A549 (cell line): ENCODE measurements at regions not wholly inside any gene's neighbourhood (a gene's known extent, or its start where the extent isn't known, plus 50 kb on each side); places are given as distances from the start of the nearest gene placed in this dataset.

ENCODE experiments used
- BHLHE40 ChIP-seq: IDR thresholded peaks from 2 replicates; pipeline ENCODE4 v1.6.1; 2012; ENCODE audit warnings: low read depth, low read length, inconsistent platforms
- CBX2 ChIP-seq: fragments of 200-600 bp; sonication (generic); IDR thresholded peaks from 2 replicates; pipeline ENCODE4 v1.6.1; 2016; ENCODE audit warnings: low read depth, mild to moderate bottlenecking, borderline replicate concordance
- CEBPB ChIP-seq, 2 experiments: fragments of >200 bp in 1 of 2; sonication (Bioruptor Twin) in 1 of 2; formaldehyde crosslinking in 1 of 2; IDR thresholded peaks; 2 replicates each; pipeline ENCODE4 v1.6.1; 2012 to 2016
- CHD2 ChIP-seq: fragments of 150-350 bp; IDR thresholded peaks from 2 replicates; pipeline ENCODE4 v1.6.1; 2014; ENCODE audit warnings: low read length; ENCODE audit not compliant: partially characterized antibody
- EHF ChIP-seq: fragments of 250-450 bp; sonication (Bioruptor Pico); IDR thresholded peaks from 2 replicates; pipeline ENCODE4 v1.5.0; 2020; ENCODE audit warnings: mild to moderate bottlenecking
- EHMT2 ChIP-seq: fragments of 200-600 bp; sonication (generic); IDR thresholded peaks from 2 replicates; pipeline ENCODE4 v1.6.1; 2016; ENCODE audit warnings: antibody characterized with exemption, low read depth, mild to moderate bottlenecking, moderate library complexity
- ESRRA ChIP-seq: fragments of 150-350 bp; IDR thresholded peaks from 2 replicates; pipeline ENCODE4 v1.6.1; 2014; ENCODE audit warnings: mild to moderate bottlenecking, low read length, borderline replicate concordance
- FOSL2 ChIP-seq, 2 experiments: fragments of 450-650 bp in 1 of 2; fragments of >200 bp in 1 of 2; sonication (Bioruptor Twin) in 1 of 2; formaldehyde crosslinking; IDR thresholded peaks; 2 replicates each; pipeline versions ENCODE4 v1.5.0 to v1.6.1; 2016 to 2020; ENCODE audit warnings: mild to moderate bottlenecking in 1 of 2, moderate library complexity in 1 of 2
- FOXS1 ChIP-seq: fragments of 250-450 bp; sonication (Bioruptor Pico); IDR thresholded peaks from 2 replicates; pipeline ENCODE4 v1.5.0; 2020; ENCODE audit warnings: mild to moderate bottlenecking, moderate library complexity
- GATA3 ChIP-seq: IDR thresholded peaks from 2 replicates; pipeline ENCODE4 v1.6.1; 2012; ENCODE audit warnings: borderline replicate concordance
- HOXA7 ChIP-seq: fragments of 250-450 bp; sonication (Bioruptor Pico); IDR thresholded peaks from 2 replicates; pipeline ENCODE4 v1.5.0; 2020; ENCODE audit warnings: mild to moderate bottlenecking, moderate library complexity
- HOXB13 ChIP-seq: fragments of 250-450 bp; sonication (Bioruptor Pico); IDR thresholded peaks from 2 replicates; pipeline ENCODE4 v1.5.0; 2020; ENCODE audit warnings: low read depth, mild to moderate bottlenecking, moderate library complexity
- HOXB5 ChIP-seq: fragments of 250-450 bp; sonication (Bioruptor Pico); IDR thresholded peaks from 2 replicates; pipeline ENCODE4 v1.5.0; 2020; ENCODE audit warnings: mild to moderate bottlenecking, moderate library complexity
- JUNB ChIP-seq: fragments of >200 bp; sonication (Bioruptor Twin); formaldehyde crosslinking; IDR thresholded peaks from 2 replicates; pipeline ENCODE4 v1.6.1; 2016
- KDM5A ChIP-seq: fragments of 200-600 bp; sonication (generic); IDR thresholded peaks from 2 replicates; pipeline ENCODE4 v1.6.1; 2016; ENCODE audit warnings: antibody characterized with exemption, mild to moderate bottlenecking
- MAFK ChIP-seq: fragments of 450-650 bp; IDR thresholded peaks from 2 replicates; pipeline ENCODE4 v1.6.1; 2014; ENCODE audit not compliant: partially characterized antibody
- MAZ ChIP-seq: fragments of 150-350 bp; IDR thresholded peaks from 2 replicates; pipeline ENCODE4 v1.6.1; 2014; ENCODE audit warnings: antibody characterized with exemption, low read depth, low read length, borderline replicate concordance
- MYC ChIP-seq: IDR thresholded peaks from 2 replicates; pipeline ENCODE4 v1.6.1; 2012; ENCODE audit warnings: mild to moderate bottlenecking, inconsistent platforms, low read length, improper control_type of control experiment, borderline replicate concordance
- NFE2L2 ChIP-seq: fragments of 150-350 bp; conservative IDR thresholded peaks from 2 replicates; pipeline ENCODE4 v1.6.1; 2014; ENCODE audit warnings: low read length
- NPAS2 ChIP-seq: fragments of 250-450 bp; sonication (Bioruptor Pico); IDR thresholded peaks from 2 replicates; pipeline ENCODE4 v1.8.0; 2022; ENCODE audit warnings: mild to moderate bottlenecking, moderate library complexity, borderline replicate concordance
- PHF8 ChIP-seq: fragments of 200-600 bp; sonication (generic); IDR thresholded peaks from 2 replicates; pipeline ENCODE4 v1.6.1; 2016; ENCODE audit warnings: low read depth, mild to moderate bottlenecking, antibody characterized with exemption, moderate library complexity, borderline replicate concordance
- POLR2A ChIP-seq: IDR thresholded peaks from 2 replicates; pipeline ENCODE4 v1.6.1; 2012; ENCODE audit warnings: mild to moderate bottlenecking, low read length
- RAD21 ChIP-seq, 2 experiments: fragments of >200 bp in 1 of 2; sonication (Bioruptor Twin) in 1 of 2; formaldehyde crosslinking in 1 of 2; IDR thresholded peaks in 1 of 2; conservative IDR thresholded peaks in 1 of 2; 2 replicates in 1 of 2; 3 replicates in 1 of 2; pipeline ENCODE4 v1.6.1; 2012 to 2018; ENCODE audit warnings: inconsistent platforms in 1 of 2
- RARB ChIP-seq: fragments of 250-450 bp; sonication (Bioruptor Pico); IDR thresholded peaks from 2 replicates; pipeline ENCODE4 v1.8.0; 2021; ENCODE audit warnings: mild to moderate bottlenecking, moderate library complexity
- RCOR1 ChIP-seq: fragments of 150-350 bp; IDR thresholded peaks from 2 replicates; pipeline ENCODE4 v1.6.1; 2014; ENCODE audit warnings: antibody characterized with exemption, low read length, low read depth
- RNF2 ChIP-seq: fragments of 200-600 bp; sonication (generic); IDR thresholded peaks from 2 replicates; pipeline ENCODE4 v1.6.1; 2016; ENCODE audit warnings: low read depth, mild to moderate bottlenecking, antibody characterized with exemption, moderate library complexity, borderline replicate concordance
- TFCP2L1 ChIP-seq: fragments of 250-450 bp; sonication (Bioruptor Pico); IDR thresholded peaks from 2 replicates; pipeline ENCODE4 v1.5.0; 2021; ENCODE audit warnings: mild to moderate bottlenecking
- TP53 ChIP-seq: fragments of 250-450 bp; sonication (Bioruptor Pico); IDR thresholded peaks from 2 replicates; pipeline ENCODE4 v1.5.0; 2021; ENCODE audit warnings: mild to moderate bottlenecking, moderate library complexity
- ZC3H11A ChIP-seq: fragments of 450-650 bp; IDR thresholded peaks from 2 replicates; pipeline ENCODE4 v1.6.1; 2014; ENCODE audit warnings: antibody characterized with exemption, mild to moderate bottlenecking
- ZFP36 ChIP-seq: fragments of 450-650 bp; IDR thresholded peaks from 2 replicates; pipeline ENCODE4 v1.6.1; 2014; ENCODE audit warnings: borderline replicate concordance; ENCODE audit not compliant: partially characterized antibody
- TF ChIP-seq, protein P1 (sequence below): IDR thresholded peaks from 2 replicates; pipeline ENCODE4 v1.6.1; 2012; ENCODE audit warnings: low read depth, borderline replicate concordance
- TF ChIP-seq, protein P2 (sequence below): fragments of 450-650 bp; IDR thresholded peaks from 2 replicates; pipeline ENCODE4 v1.6.1; 2014; ENCODE audit warnings: antibody characterized with exemption
- TF ChIP-seq, protein P3 (sequence below): fragments of 150-350 bp; IDR thresholded peaks from 2 replicates; pipeline ENCODE4 v1.6.1; 2014; ENCODE audit warnings: low read depth, mild to moderate bottlenecking, low read length
- TF ChIP-seq, protein P4 (sequence below): fragments of >200 bp; sonication (Bioruptor Twin); formaldehyde crosslinking; IDR thresholded peaks from 2 replicates; pipeline ENCODE4 v1.6.1; 2016
- TF ChIP-seq, protein P5 (sequence below): IDR thresholded peaks from 2 replicates; pipeline ENCODE4 v1.6.1; 2012
- TF ChIP-seq, protein P6 (sequence below): fragments of 250-450 bp; sonication (Bioruptor Pico); IDR thresholded peaks from 2 replicates; pipeline ENCODE4 v1.5.0; 2020; ENCODE audit warnings: low read depth, mild to moderate bottlenecking, moderate library complexity

DNA sequence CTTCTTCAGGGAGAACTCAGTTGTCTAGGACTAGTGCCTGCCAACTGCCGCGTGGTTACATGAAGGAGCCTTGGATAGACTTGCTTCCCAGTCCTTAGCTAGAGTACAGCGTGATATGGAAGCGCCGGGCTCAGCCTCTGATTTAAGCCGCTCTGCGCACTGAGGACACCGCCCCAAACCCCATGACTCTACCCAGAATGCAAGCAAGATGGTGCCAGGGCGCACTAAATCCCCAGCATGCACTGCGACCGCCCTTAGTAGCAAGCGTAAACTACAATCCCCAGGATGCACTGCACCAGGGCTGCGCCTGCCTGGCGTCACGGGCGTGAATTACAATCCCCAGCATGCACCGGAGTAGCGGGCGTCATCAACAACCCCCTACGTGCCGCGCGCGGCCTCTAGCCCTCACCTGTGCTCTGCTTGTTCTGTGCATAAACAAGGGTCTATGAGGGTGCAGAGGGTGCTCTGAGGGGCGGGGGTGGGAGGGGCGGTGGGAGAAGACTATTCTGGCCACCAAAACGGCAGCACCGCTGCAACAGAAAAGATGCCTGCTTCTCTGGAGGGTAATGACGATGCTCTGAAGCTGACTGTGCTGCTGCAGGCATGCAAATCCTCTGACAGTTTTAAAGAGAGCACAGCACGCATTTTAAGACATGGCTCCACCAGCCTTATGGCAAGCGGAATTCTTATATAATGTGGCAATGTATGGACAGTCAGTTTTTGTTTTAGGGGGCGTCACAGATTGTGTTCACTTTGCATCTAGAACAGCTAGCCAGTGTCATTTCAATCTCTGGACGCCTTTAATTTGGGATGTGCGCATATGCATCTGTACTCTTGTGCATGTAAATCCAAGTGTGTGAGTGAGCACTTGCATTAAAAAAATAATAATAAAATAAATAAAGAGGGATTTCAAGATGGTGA lies 282.5 kb upstream of the MYT1L start (continued):
- TF ChIP-seq CHD2 = no peak
- TF ChIP-seq, protein P1, sequence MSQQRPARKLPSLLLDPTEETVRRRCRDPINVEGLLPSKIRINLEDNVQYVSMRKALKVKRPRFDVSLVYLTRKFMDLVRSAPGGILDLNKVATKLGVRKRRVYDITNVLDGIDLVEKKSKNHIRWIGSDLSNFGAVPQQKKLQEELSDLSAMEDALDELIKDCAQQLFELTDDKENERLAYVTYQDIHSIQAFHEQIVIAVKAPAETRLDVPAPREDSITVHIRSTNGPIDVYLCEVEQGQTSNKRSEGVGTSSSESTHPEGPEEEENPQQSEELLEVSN = peak; percentile 90
- no peak; a peak in 2 of 5 replicates for TF ChIP-seq RAD21 (conservative IDR thresholded peaks at IDR 0.05 in 1 of 2, IDR thresholded peaks at IDR 0.05 in 1 of 2)
- no peak for TF ChIP-seq KDM5A
- no peak for TF ChIP-seq ESRRA
- TF ChIP-seq, protein P2, sequence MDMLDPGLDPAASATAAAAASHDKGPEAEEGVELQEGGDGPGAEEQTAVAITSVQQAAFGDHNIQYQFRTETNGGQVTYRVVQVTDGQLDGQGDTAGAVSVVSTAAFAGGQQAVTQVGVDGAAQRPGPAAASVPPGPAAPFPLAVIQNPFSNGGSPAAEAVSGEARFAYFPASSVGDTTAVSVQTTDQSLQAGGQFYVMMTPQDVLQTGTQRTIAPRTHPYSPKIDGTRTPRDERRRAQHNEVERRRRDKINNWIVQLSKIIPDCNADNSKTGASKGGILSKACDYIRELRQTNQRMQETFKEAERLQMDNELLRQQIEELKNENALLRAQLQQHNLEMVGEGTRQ = peak; percentile 48; the same call in 1 of the 2 replicates
- no peak for TF ChIP-seq ZFP36
- 0 out of 2 replicates have a peak, but pooled peaks have one; percentile 11 for TF ChIP-seq PHF8
- no peak for TF ChIP-seq HOXB5 (CRISPR knock-in tag)
- TF ChIP-seq HOXB13 = no peak
- TF ChIP-seq RNF2 = no peak
- TF ChIP-seq, protein P3, sequence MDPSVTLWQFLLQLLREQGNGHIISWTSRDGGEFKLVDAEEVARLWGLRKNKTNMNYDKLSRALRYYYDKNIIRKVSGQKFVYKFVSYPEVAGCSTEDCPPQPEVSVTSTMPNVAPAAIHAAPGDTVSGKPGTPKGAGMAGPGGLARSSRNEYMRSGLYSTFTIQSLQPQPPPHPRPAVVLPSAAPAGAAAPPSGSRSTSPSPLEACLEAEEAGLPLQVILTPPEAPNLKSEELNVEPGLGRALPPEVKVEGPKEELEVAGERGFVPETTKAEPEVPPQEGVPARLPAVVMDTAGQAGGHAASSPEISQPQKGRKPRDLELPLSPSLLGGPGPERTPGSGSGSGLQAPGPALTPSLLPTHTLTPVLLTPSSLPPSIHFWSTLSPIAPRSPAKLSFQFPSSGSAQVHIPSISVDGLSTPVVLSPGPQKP = no peak
- no peak for TF ChIP-seq FOXS1 (CRISPR knock-in tag)
- no peak for TF ChIP-seq NPAS2
- TF ChIP-seq RARB (CRISPR knock-in tag) = no peak
- TF ChIP-seq FOSL2 (IDR thresholded peaks at IDR 0.05) = no peak
- peak; percentile 35; the same call in 1 of the 2 replicates for TF ChIP-seq FOSL2 (CRISPR knock-in tag; IDR thresholded peaks at IDR 0.05)
- no peak for TF ChIP-seq TP53 (CRISPR knock-in tag)
- no peak for TF ChIP-seq ZC3H11A
- no peak for TF ChIP-seq HOXA7 (CRISPR knock-in tag)
- 0 out of 2 replicates have a peak, but pooled peaks have one; percentile 48 for TF ChIP-seq MYC
- no peak for TF ChIP-seq BHLHE40
- TF ChIP-seq RCOR1 = no peak
- TF ChIP-seq MAZ = no peak
- TF ChIP-seq EHMT2 = peak; percentile 100
- no peak for TF ChIP-seq TFCP2L1
- TF ChIP-seq NFE2L2 = no peak
- no peak for TF ChIP-seq MAFK
- TF ChIP-seq, protein P4, sequence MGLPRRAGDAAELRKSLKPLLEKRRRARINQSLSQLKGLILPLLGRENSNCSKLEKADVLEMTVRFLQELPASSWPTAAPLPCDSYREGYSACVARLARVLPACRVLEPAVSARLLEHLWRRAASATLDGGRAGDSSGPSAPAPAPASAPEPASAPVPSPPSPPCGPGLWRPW = no peak
- no peak for TF ChIP-seq GATA3
- TF ChIP-seq, protein P5, sequence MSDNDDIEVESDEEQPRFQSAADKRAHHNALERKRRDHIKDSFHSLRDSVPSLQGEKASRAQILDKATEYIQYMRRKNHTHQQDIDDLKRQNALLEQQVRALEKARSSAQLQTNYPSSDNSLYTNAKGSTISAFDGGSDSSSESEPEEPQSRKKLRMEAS = peak; percentile 94
- peak; percentile 90 for TF ChIP-seq POLR2A
- TF ChIP-seq, protein P6, sequence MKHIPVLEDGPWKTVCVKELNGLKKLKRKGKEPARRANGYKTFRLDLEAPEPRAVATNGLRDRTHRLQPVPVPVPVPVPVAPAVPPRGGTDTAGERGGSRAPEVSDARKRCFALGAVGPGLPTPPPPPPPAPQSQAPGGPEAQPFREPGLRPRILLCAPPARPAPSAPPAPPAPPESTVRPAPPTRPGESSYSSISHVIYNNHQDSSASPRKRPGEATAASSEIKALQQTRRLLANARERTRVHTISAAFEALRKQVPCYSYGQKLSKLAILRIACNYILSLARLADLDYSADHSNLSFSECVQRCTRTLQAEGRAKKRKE = no peak
- TF ChIP-seq CEBPB (IDR thresholded peaks at IDR 0.05) = no peak
- no peak for TF ChIP-seq EHF
- no peak for TF ChIP-seq JUNB
- no peak for TF ChIP-seq CBX2
